HG02588 (cell line): ENCODE measurements at regions not wholly inside any gene's neighbourhood (a gene's known extent, or its start where the extent isn't known, plus 50 kb on each side); places are given as distances from the start of the nearest gene placed in this dataset.
"Not testable (repeated sequence)": the region's sequence is repeated elsewhere in the genome, so short reads cannot be mapped to it uniquely, and the experiment has no call there.

Experiments used
- ATAC-seq: cut with Tn5 transposase; IDR thresholded peaks from one replicate; pipeline ENCODE4 v1.9.1; 2021; ENCODE audit warnings: mild to moderate bottlenecking, moderate library complexity; ENCODE audit not compliant: unreplicated experiment

DNA sequence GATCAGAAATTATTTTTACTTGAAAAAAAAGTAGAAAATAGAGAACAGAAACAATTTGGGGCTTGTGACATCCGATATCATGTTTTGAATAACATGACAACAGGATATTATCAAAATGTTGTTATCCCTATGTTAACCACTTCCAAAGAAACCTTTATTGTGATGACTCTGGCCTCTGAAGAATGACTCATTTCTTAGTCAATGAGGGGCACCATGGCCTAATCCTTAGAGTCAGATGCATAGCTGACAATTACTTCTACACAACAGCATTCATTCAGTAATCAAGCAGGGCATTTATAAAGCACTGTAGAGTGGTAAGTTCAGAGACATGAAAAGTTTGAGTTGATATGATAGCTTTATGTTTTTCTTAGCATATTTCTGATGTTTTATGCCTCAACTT, 703.0 kb downstream of the RNF144A start:
- ATAC-seq, result no peak

GRCh38 chr2:7621018-7621814, 704.0 kb downstream of the RNF144A start:
- no peak for ATAC-seq

- no peak for ATAC-seq
Measured at GRCh38 chr2:7625392-7626138, 708.4 kb downstream of the RNF144A start.

DNA sequence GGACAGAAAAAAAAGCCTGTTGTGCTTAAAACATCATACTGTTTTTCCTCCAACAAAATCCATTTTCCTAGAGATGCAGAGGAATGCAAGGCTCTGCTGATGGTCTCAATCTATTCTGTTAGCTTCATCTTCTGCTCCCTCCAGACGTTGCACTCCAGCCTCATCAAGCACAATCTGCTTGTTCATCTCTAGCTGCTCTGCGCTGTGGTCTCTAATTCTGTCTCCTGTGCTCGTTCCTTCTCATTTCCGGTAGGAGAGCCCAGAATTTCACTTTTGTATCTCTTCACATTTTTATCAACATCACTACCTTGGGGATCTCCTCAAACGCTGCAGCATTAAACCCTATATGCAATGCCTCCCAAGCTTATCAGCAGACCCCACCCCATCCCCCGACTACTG, 708.9 kb downstream of the RNF144A start:
- ATAC-seq, result no peak

- no peak for ATAC-seq
Measured at GRCh38 chr2:7627583-7627982, 710.4 kb downstream of the RNF144A start.

- no peak for ATAC-seq
Measured at GRCh38 chr2:7632420-7632819, 715.2 kb downstream of the RNF144A start.

DNA sequence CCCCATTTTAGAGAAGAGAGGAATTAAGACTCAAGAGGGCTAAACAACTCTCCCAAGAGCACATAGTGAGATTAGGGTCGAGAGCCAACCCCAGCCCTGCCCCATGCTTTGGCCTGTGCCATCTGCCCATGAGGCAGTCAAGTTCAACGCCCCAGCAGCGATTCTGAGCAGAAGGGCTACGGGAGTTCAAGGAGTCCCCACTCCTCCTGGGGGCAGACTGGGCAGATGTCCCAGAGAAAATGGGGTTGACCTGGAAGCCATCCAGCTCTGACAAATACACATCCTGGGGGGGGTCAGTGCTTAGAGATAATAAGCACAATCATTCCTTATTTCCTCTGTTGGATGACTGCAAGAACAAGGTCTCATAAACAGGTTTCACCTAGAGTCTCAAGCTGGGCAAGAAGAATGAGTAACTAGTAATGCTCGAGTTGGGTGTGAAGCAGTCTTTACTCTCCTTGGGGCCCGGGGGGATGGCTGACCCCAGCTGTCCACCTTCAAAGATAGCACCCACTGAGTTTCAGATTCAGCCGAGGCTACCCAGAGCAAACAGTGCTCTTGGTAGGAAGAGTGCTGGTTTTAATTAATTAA, 716.4 kb downstream of the RNF144A start:
- no peak for ATAC-seq

GRCh38 chr2:7634409-7634808, 717.2 kb downstream of the RNF144A start:
- no peak for ATAC-seq

DNA sequence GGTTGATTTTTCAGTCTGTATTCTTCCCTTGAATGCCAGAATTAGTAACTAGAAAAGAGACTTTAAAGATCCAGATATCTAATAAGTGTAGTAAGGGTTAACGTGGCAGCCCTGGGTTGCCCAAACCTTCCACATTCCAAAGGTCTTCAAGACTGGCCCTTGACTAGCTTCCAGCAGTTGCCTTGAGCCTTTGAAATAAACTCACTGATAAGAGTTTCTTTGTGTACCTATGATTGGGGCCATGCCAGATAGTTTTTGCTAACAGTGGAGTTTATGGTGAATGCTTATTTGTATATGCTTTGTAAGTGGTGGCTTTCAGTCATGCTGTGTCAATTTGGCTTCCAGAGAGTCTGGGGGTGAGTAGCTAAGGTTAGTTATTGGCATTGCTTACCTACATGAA, 722.3 kb downstream of the RNF144A start:
- no peak for ATAC-seq

- ATAC-seq, result not testable (repeated sequence)
Measured at GRCh38 chr2:7641272-7641671, 724.1 kb downstream of the RNF144A start.

- ATAC-seq, result no peak
Measured at GRCh38 chr2:7646024-7646423, 728.8 kb downstream of the RNF144A start.

DNA sequence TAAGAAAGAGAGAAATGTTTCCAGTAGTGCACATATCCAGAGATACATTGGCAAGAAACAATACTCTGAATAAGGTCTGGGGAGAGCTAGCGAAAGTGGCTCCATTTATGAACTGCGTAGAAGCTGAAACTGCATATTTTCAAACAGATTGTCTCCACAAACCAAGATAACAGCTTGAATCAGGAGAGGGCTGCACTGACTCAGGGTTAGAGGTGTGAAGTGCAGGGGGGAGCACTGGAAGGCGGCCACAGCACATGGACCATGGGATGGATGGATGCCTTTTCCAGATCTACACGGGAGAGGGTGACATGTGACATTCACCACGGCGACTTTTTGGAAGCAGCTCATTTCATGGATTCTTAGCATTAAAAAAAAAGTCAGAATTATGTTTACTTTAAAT, 729.4 kb downstream of the RNF144A start:
- ATAC-seq, result no peak

DNA sequence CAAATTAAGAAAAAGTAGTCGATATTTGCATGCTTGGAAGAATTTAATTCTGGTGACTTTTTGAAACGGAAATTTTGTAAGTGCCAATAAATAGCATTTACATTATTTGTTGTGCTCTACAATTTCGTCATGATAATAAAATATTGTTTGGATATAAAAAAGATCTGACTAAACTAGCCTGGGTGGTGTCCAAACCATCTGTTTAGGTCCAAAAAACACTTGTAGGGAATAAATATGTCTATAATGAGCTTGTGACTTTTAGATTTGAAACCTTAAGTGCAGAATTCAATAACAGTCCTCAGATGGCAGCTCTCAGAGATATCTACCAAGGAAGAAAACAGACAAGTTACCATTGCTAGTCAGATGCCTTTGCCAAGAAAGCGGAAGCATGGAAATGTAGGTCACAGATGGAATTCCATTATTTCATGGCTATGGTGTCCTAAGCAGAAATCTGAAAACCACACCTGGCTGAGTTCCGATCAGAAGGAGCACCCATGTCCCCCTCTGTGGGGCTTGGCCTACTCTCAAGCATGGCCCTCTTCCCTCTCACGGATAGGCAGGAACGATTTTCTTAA, 731.1 kb downstream of the RNF144A start:
- ATAC-seq, result no peak

DNA sequence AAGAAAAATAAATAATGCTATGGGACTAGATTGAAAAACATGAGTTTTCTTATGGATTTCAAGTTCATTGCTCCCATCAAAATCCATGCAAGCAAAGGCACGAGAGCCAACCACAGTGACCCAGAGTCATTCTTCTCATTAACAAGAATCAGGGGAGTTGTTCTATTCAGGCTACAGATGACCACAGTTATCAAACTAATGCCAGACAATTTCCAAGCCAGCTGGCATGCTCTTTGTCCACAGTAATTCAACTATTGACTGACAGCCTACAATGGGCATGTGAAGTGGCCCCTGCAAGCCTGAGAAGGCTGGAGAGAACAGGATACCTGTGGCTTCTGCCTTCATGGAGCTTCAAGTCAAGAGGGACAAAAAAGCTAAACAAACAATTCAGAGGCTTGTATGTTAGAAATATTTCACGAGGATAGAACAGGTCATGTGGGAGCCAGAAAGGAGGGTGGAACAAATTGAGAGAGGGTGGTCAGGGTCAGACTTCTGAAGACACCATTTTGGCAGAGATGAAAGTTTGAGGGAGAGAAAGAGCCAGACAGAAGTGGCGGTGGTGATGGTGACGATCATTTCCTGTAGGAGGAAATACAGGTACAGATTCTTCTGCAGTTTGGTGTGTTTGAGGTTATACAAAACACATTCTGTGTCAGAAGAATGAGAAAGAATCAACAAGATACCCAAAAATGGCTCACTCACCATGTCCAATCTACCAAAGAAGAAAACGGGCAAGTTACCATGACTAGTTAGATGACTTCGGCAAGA, 732.4 kb downstream of the RNF144A start:
- no peak for ATAC-seq

DNA sequence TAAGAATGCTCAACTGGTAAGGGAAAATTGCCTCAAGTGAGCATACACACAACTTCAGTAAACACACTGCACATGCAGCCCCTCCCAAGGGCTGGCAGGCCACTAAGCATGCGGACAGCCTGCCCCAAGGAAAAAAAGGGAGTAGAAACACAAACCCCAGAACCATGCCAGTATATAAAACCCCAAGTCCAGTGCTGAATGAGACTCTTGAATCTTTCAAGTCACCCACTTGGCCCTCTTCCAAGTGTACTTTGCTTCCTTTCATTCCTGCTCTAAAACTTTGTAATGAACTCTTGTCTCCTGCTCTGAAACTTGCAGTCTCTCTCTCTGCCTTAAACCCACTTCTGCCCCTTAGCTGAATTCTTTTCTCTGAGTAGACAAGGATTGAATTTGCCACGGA, 736.4 kb downstream of the RNF144A start:
- ATAC-seq, result no peak

DNA sequence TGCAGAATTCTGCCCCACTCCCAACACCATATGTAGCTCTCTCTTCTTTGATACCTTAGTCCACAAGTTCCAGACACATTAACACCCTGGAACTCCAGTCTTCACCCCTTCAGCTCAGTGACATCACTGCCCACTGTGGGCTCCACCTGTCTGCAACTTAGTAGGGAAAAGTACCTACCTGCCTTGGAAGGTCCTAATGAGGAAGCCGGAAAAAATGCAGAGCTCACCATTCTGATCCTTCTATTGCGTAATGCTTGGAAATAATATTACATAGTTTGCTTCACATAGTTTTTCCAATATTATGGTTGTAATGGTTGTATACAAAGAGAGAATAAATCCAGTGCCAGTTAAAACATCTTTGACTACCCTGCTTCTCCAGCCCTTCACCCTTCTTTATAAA, 738.4 kb downstream of the RNF144A start:
- ATAC-seq, result no peak

GRCh38 chr2:7657526-7657925, 740.3 kb downstream of the RNF144A start:
- ATAC-seq, result not testable (repeated sequence)

DNA sequence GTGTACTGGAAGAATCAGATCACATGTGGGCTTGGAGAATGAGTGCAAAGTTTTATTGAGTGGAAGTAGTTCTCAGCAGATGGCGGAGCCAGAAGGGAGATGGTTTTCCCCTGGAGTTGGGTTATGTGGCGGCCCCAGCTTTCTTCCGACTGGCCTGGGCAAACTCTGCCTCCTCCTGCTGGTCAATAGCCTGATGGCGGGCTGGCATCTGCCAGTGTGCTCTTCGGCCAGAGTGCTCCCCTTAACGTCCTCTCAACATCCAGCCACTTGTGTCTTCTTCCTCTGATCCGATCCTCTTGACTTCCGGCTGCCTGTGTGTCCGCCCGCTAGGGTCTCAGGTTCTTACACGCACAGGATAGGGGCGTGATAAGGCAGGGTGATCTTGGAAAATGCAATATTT, 741.3 kb downstream of the RNF144A start:
- ATAC-seq, result no peak

- ATAC-seq, result no peak
Measured at GRCh38 chr2:7660816-7661215, 743.6 kb downstream of the RNF144A start.

DNA sequence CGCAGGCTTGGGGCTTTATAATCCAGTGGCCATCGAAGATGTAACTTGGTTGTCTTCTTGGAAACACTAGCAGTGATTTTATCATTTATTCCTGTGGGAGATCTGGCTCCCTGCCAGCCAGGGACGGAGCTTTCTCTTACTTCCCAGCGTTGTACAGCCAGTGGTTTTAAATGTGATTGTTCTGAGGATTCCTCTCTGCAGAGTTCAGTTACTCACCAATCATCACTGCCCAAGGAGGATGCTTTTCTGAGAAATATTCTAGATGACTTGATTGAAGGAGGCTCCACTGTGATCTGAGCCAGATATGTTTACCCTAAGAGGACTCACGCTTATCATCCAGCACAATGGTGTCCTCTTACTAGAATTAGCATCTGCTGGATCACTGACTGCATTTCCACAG, 744.3 kb downstream of the RNF144A start:
- no peak for ATAC-seq

GRCh38 chr2:7665880-7666279, 748.7 kb downstream of the RNF144A start:
- peak; percentile 82 for ATAC-seq
